Left lung (tissue), 4 donors: ENCODE measurements at regions not wholly inside any gene's neighbourhood (a gene's known extent, or its start where the extent isn't known, plus 50 kb on each side); places are given as distances from the start of the nearest gene placed in this dataset.

Experiments
- ATAC-seq: fragments of 200-7000 bp; cut with Tn5 transposase; one replicate; pipeline ENCODE4 v1.9.1; 2020; ENCODE audit warnings: moderate library complexity
- DNase-seq, 4 donors: peaks; one replicate each; pipeline ENCODE4 v3.0.0-alpha.2; 2013 to 2020
- H3K27ac ChIP-seq, 2 donors: fragments of 200-600 bp; sonication (generic) in 1 of 2; one replicate each; pipeline versions ENCODE4 v1.5.0 to v1.8.0; 2020 to 2021
- H3K27me3 ChIP-seq, 2 donors: fragments of 200-600 bp; sonication (generic) in 1 of 2; one replicate each; pipeline versions ENCODE4 v1.5.0 to v1.8.0; 2020 to 2021
- H3K36me3 ChIP-seq, 2 donors: fragments of 200-600 bp; sonication (generic) in 1 of 2; one replicate each; pipeline versions ENCODE4 v1.5.0 to v1.8.0; 2020 to 2021
- H3K4me1 ChIP-seq, 2 donors: fragments of 200-600 bp; one replicate each; pipeline ENCODE4 v1.8.0; 2021
- H3K4me3 ChIP-seq, 2 donors: fragments of 200-600 bp; sonication (generic) in 1 of 2; one replicate each; pipeline versions ENCODE4 v1.5.0 to v1.8.0; 2020 to 2021; ENCODE audit warnings: mild to moderate bottlenecking in 1 of 2
- H3K9me3 ChIP-seq, 2 donors: fragments of 200-600 bp; sonication (generic) in 1 of 2; one replicate each; pipeline versions ENCODE4 v1.5.0 to v1.8.0; 2020 to 2021
- CTCF ChIP-seq, 2 donors: fragments of 200-600 bp; sonication (generic) in 1 of 2; IDR thresholded peaks; one replicate each; pipeline versions ENCODE4 v1.5.0 to v1.8.0; 2021; ENCODE audit warnings: antibody characterized with exemption in 2 of 2
- intact Hi-C, 2 donors: fragments of 100-400 bp; cut with DNase I; formaldehyde crosslinking; loops; one replicate each; pipeline versions ENCODE4 v1.11.2 to v1.14.2; 2022
- donor health status: DM: no; HTN: yes; CAD: no.
- donor health status: DM: no; HTN: no; CAD: no.

- Histone ChIP-seq H3K27ac (peak overlapping the region in 1 of 2 donors; percentile 10), H3K27me3 (no peaks in the 10 kb centered on the region), H3K9me3 (no peaks in the 10 kb centered on the region), H3K36me3 (no peaks in the 10 kb centered on the region), H3K4me1 (no peaks in the 10 kb centered on the region), H3K4me3 (no peak overlapping the region)
- intact Hi-C loops = no loop called here
- TF ChIP-seq CTCF (IDR thresholded peaks at IDR 0.05) = no peak
- no peak for ATAC-seq
- DNase-seq = no peak
Observed at GRCh38 chr7:80311313-80311712, 176.7 kb downstream of the GNAI1 start.

- Histone ChIP-seq H3K9me3 (no peaks in the 10 kb centered on the region), H3K4me1 (no peaks in the 10 kb centered on the region), H3K27ac (no peak overlapping the region), H3K4me3 (no peak overlapping the region), H3K36me3 (no peaks in the 10 kb centered on the region), H3K27me3 (no peaks in the 10 kb centered on the region)
- ATAC-seq (no peak), DNase-seq (no peak)
- TF ChIP-seq CTCF (IDR thresholded peaks at IDR 0.05) = no peak
- intact Hi-C loops = no loop called here
Observed at GRCh38 chr7:80309971-80310549, 175.4 kb downstream of the GNAI1 start.

GRCh38 chr7:80309377-80309776 lies 174.7 kb downstream of the GNAI1 start:
- H3K27ac ChIP-seq = no peak overlapping the region

GRCh38 chr7:80307227-80307856 lies 172.7 kb downstream of the GNAI1 start:
- intact Hi-C loops = no loop called here
- ATAC-seq = no peak

More at GRCh38 chr7:80309377-80309776, 174.7 kb downstream of the GNAI1 start:
- H3K4me3 ChIP-seq = no peak overlapping the region
- TF ChIP-seq CTCF (IDR thresholded peaks at IDR 0.05) = no peak
- DNase-seq = no peak
- no peaks in the 10 kb centered on the region for H3K36me3 ChIP-seq
- no peaks in the 10 kb centered on the region for H3K4me1 ChIP-seq
- ATAC-seq = no peak
- no peaks in the 10 kb centered on the region for H3K27me3 ChIP-seq
- no peaks in the 10 kb centered on the region for H3K9me3 ChIP-seq
- intact Hi-C loops = no loop called here

More at GRCh38 chr7:80307227-80307856, 172.7 kb downstream of the GNAI1 start:
- H3K4me1 ChIP-seq = no peaks in the 10 kb centered on the region
- no peaks in the 10 kb centered on the region for H3K9me3 ChIP-seq
- no peak overlapping the region for H3K4me3 ChIP-seq
- peak in 1 of 4 donors; percentile 35 for DNase-seq
- H3K27ac ChIP-seq = no peak overlapping the region
- no peak for TF ChIP-seq CTCF (IDR thresholded peaks at IDR 0.05)
- H3K36me3 ChIP-seq = no peaks in the 10 kb centered on the region
- no peaks in the 10 kb centered on the region for H3K27me3 ChIP-seq
